H1 (cell line): ENCODE measurements at regions not wholly inside any gene's neighbourhood (a gene's known extent, or its start where the extent isn't known, plus 50 kb on each side); places are given as distances from the start of the nearest gene placed in this dataset.
"Not testable (repeated sequence)": the region's sequence is repeated elsewhere in the genome, so short reads cannot be mapped to it uniquely, and the experiment has no call there.

Source experiments
- BCL11A ChIP-seq, 2 experiments: IDR thresholded peaks; one replicate each; pipeline ENCODE4 v1.6.1; 2011; ENCODE audit warnings: low read depth in 2 of 2, low read length in 2 of 2, mild to moderate bottlenecking in 2 of 2
- CHD2 ChIP-seq: IDR thresholded peaks from 2 replicates; pipeline ENCODE4 v1.6.1; 2012; ENCODE audit warnings: low read length, improper control_type of control experiment
- CTCF ChIP-seq, 3 experiments: IDR thresholded peaks; 1 replicate in 2 of 3; 2 replicates in 1 of 3; pipeline versions ENCODE4 v1.5.1 to v1.6.1; 2011; ENCODE audit warnings: low read length in 3 of 3, mild to moderate bottlenecking in 3 of 3, inconsistent platforms in 2 of 3, low read depth in 1 of 3, moderate library complexity in 1 of 3; ENCODE audit not compliant: insufficient read depth in 1 of 3; ENCODE audit errors: control extremely low read depth in 1 of 3
- EP300 ChIP-seq, 2 experiments: IDR thresholded peaks; 1 replicate in 1 of 2; 2 replicates in 1 of 2; pipeline ENCODE4 v1.6.1; 2011 to 2012; ENCODE audit warnings: low read depth in 2 of 2, low read length in 2 of 2, mild to moderate bottlenecking in 2 of 2, borderline replicate concordance in 1 of 2, inconsistent platforms in 1 of 2, moderate library complexity in 1 of 2
- EZH2 ChIP-seq: fragments of 200-600 bp; sonication (generic); IDR thresholded peaks from 2 replicates; pipeline ENCODE4 v1.7.1; 2012; ENCODE audit warnings: low read depth, mild to moderate bottlenecking, moderate library complexity, low read length, inconsistent platforms; ENCODE audit not compliant: severe bottlenecking
- FOSL1 ChIP-seq: IDR thresholded peaks from 2 replicates; pipeline ENCODE4 v1.6.1; 2011; ENCODE audit warnings: mild to moderate bottlenecking, low read depth, low read length, moderate library complexity; ENCODE audit not compliant: insufficient read depth
- JUND ChIP-seq: IDR thresholded peaks from 2 replicates; pipeline ENCODE4 v1.6.1; 2011; ENCODE audit warnings: mild to moderate bottlenecking, improper control_type of control experiment, low read length
- TAF1 ChIP-seq: IDR thresholded peaks from 2 replicates; pipeline ENCODE4 v1.6.1; 2011; ENCODE audit warnings: mild to moderate bottlenecking, low read depth, low read length
- TCF12 ChIP-seq: IDR thresholded peaks from 2 replicates; pipeline ENCODE4 v1.6.1; 2011; ENCODE audit warnings: low read depth, mild to moderate bottlenecking, low read length
- USF2 ChIP-seq: IDR thresholded peaks from 2 replicates; pipeline ENCODE4 v1.6.1; 2011; ENCODE audit warnings: low read length, improper control_type of control experiment
- TF ChIP-seq, protein P1 (sequence below): IDR thresholded peaks from 2 replicates; pipeline ENCODE4 v1.6.1; 2011; ENCODE audit warnings: low read depth, mild to moderate bottlenecking, low read length; ENCODE audit not compliant: insufficient read depth

- not testable (repeated sequence) for TF ChIP-seq CTCF (IDR thresholded peaks at IDR 0.05; ENCODE audit: control extremely low read depth in 1 of 3, insufficient read depth in 1 of 3, low read depth in 1 of 3, low read length in 3 of 3); BCL11A (IDR thresholded peaks at IDR 0.05; ENCODE audit: low read depth in 2 of 2, low read length in 2 of 2); TCF12; EP300 (IDR thresholded peaks at IDR 0.05; ENCODE audit: borderline replicate concordance in 1 of 2, low read depth in 2 of 2, low read length in 2 of 2); EZH2; USF2; JUND; FOSL1; CHD2; TAF1
- TF ChIP-seq, protein P1, sequence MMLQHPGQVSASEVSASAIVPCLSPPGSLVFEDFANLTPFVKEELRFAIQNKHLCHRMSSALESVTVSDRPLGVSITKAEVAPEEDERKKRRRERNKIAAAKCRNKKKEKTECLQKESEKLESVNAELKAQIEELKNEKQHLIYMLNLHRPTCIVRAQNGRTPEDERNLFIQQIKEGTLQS: not testable (repeated sequence)
Measured at GRCh38 chr18:14995023-14995422, 247.1 kb downstream of the ANKRD30B start.
